ENCODE measurements at regions not wholly inside any gene's neighbourhood (a gene's known extent, or its start where the extent isn't known, plus 50 kb on each side); places are given as distances from the start of the nearest gene placed in this dataset.

DNA sequence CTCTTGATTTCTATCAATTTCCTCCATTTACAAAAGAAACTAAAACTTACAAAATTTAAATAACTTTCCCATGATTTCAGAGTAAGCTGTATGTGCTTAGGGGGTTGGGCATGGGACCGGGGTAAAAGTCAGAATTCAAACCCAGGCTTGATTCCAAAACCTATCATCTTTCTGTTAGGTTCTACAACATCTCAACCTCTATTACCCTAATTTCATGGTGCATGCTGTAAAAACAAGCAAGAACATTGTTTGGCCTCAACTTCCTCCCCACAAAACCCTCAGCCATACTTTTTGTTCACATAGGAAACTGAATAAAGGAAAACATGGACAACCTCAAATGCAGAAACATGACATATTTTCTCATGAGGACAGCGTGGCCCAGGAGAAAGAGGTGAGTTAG, 59.3 kb downstream of the RDH14 start:
- no peak for TF ChIP-seq POLR2A (IDR thresholded peaks at IDR 0.05)
- TF ChIP-seq, protein P1, sequence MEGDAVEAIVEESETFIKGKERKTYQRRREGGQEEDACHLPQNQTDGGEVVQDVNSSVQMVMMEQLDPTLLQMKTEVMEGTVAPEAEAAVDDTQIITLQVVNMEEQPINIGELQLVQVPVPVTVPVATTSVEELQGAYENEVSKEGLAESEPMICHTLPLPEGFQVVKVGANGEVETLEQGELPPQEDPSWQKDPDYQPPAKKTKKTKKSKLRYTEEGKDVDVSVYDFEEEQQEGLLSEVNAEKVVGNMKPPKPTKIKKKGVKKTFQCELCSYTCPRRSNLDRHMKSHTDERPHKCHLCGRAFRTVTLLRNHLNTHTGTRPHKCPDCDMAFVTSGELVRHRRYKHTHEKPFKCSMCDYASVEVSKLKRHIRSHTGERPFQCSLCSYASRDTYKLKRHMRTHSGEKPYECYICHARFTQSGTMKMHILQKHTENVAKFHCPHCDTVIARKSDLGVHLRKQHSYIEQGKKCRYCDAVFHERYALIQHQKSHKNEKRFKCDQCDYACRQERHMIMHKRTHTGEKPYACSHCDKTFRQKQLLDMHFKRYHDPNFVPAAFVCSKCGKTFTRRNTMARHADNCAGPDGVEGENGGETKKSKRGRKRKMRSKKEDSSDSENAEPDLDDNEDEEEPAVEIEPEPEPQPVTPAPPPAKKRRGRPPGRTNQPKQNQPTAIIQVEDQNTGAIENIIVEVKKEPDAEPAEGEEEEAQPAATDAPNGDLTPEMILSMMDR (IDR thresholded peaks at IDR 0.05), result no peak
